ENCODE measurements at regions not wholly inside any gene's neighbourhood (a gene's known extent, or its start where the extent isn't known, plus 50 kb on each side); places are given as distances from the start of the nearest gene placed in this dataset.

DNA sequence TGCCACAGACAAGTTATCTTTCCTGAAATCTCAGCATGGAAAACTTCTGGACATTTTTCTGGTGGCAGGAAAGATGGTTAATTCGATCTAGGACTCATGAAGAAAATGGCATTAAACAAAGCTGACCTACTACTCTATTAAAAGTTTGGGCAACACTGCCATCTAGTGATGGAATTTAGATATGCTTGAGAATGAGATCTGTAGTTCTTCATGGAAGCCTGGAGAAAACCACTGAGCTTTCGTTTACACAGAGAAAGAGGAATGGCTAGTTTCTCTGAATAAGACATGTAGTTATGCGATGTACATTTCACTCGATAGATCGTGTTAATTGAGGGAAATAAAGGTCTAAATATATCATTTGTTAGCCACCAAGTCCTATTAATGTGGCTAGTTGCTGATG lies 51.7 kb upstream of the CHRDL1 start:
- peak; percentile 18 for DNase-seq

DNA sequence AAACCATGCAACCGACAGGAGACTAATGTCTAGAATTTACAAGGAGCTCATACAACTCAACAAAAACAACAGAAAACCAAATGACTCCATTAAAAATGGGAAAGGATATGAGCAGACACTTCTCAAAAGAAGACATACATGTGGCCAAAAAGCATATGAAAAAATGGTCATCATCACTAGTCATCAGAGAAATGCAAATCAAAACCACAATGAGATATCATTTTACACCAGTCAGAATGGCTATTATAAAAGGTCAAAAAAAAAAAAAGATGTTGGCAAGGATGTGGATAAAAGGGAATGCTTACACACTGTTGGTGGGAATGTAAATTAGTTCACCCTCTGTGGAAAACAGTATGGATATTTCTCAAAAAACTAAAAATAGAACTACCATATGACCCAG lies 50.5 kb upstream of the CHRDL1 start:
- DNase-seq = no peak

Measured in NCI-H146 (cell line).